T-helper 9 cell (primary cell): ENCODE measurements at regions not wholly inside any gene's neighbourhood (a gene's known extent, or its start where the extent isn't known, plus 50 kb on each side); places are given as distances from the start of the nearest gene placed in this dataset.

Experiments used
- DNase-seq: peaks from one replicate; pipeline ENCODE4 v3.0.0-alpha.2; 2020

DNA sequence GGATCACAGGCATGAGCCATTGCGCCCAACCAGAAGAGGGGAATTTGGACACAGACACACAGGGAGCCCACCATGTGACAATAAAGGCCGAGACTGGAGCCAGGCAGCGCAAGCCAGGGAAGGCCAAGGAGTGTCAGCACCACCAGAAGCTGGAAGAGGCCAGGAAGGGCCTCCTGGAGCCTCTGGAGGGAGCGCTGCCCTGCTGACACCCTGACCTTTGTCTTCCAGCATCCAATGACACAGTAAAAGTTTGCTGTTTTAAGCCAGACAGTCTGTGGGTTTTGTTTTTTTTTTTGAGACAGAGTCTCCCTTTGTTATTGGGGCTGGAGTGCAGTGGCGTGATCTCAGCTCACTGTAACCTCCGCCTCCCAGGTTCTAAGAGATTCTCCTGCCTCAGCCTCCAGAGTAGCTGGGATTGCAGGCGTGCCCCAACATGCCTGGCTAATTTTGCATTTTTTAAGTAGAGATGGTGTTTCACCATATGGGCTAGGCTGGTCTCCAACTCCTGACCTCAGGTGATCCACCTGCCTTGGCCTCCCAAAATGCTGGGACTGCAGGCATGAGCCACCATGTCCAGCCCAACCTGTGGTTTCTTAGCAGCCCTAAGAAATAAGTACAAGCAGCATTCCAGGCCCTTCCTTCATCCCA, 215.8 kb downstream of the CTTN start:
- no peak for DNase-seq

DNA sequence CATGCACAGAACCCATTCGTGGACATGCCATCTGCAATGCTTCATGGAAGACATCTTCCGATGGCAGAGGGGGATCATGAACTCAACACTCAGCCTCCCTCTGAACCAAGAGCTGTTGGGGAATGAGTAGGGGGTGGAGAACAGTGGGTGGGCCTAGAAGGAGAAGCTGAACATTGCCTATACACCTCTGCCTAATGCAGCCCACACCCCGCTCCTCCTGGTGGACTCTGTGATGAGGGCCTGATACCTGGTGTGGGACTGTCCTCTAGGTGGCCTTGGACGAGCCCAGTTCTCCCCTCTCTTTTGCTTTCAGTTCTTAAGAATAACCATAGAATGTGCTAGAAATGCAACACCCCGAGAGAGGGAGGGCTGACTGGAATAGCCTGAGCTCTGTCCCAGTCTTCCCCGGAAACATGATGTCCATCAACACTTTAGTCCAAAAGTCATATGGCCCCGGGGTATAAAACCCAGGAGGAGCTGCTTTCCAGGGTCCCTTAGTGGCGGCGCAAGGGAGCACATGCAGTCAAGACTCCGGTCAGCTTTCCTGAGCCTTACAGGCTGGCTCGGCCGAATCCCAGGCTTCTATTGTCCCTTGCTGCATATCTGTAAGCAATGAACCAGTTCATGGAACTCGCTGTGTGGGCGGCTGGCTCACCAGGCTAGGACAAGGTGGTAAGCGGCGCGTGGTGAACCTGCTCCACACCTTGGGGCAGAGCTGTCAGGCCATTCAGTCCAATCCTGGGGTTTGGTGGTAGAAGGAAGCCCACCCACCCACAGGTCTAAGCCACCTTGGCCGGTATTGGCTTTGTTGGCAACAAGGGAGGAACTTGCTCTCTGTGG, 216.9 kb downstream of the CTTN start:
- DNase-seq, result no peak

DNA sequence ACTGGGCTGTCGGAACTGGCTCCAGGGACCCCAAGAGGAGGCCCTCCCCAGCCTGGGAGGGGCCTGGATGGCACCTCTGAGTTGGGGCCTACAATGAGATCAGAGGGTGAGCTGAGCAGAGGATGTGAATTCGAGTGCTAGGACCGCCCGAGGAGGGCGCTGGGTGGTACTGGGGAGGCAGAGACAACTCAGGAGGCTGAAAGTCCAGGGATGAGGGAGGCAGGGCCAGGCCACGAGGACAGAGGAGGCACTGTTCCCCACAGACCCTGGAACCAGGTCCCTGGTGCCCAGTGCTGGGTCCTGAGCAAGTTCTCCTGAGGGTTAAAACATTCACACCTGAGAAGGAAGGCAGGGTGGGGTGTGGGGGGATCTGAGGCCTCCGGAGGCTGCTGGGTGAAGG, 218.0 kb downstream of the CTTN start:
- DNase-seq, result no peak

DNA sequence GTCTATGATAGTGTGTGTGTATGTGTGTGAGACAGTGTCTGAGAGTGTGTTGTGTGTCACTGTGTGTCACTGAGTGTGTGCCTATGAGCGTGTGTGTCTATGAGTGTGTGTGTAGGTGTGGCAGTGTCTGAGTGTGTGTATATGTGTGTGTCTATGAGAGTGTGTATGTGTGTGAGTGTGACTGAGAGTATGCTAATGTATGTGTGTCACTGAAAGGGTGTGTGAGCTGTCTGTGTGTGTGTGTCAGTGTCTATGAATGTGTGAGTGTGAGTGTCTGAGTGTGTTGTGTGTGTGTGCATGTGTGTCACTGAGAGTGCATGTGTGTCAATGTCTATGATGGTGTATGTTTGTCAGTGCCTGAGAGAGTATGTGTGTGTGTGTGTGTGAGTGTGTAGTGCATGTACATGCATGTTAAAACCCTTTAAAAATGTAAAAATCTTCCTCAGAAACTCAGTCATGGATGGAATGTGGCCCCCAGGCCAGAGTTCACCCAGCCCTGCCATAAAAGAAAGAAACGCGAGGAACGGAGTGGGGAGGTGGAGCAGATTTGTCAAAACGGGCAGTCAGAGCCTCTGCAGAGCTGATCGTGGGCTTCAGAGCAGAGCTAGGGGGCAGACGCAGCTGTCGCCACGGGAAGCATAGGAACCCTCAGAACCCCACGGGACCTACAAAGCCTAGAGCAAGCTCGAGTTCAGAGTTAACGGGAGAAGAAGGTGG, 218.8 kb downstream of the CTTN start:
- no peak for DNase-seq

DNA sequence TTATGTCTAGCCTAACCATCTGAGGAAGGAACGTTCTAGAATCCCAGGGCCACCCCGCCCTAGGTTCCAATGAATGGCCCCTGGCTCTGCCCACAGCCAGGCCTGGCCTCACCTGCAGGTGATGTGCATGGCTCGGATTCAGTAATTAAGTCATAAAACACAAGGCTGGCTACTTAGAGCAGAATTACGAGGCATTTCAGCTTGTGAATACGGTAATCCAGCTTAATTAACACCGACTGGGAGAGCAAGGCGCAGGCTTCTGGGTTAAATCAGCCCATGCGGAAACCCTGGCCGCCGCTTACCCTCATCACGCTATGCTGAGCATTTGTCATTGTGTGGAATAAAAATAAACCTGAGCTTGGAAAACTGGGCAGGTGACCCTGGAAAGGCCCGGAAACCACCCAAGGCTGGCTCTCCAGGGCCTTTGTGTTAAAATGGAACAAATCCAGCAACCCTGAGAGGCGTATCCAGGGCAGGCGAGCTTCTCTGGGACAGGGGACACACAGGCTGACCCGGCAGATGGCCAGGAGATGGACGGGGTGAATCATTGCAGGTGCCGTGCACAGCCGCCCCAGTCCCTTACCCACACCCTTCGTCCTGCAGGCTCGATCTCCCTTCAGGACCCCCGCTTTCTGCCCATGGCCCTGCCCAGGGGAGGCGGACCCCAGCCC, 220.2 kb downstream of the CTTN start:
- DNase-seq, result no peak

DNA sequence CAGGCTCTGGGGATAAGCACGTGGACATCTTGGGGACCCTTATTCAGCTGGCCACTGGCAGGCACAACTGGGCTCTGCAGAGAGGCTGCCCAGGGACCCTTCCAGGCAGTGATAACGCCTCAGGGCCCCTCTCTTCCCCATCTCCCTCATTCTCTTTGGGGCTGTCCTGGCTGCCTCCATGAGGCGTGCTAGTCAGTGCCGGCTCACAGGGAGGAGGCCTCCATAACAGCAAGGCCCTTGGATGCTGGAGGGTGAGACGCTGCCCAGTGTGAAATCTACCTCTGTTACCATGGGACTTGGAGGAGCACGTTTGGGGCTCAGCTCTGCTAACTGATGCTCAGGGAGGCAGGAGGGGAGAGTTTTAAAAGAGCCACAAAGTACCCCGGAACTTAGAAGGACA, 221.3 kb downstream of the CTTN start:
- no peak for DNase-seq

DNA sequence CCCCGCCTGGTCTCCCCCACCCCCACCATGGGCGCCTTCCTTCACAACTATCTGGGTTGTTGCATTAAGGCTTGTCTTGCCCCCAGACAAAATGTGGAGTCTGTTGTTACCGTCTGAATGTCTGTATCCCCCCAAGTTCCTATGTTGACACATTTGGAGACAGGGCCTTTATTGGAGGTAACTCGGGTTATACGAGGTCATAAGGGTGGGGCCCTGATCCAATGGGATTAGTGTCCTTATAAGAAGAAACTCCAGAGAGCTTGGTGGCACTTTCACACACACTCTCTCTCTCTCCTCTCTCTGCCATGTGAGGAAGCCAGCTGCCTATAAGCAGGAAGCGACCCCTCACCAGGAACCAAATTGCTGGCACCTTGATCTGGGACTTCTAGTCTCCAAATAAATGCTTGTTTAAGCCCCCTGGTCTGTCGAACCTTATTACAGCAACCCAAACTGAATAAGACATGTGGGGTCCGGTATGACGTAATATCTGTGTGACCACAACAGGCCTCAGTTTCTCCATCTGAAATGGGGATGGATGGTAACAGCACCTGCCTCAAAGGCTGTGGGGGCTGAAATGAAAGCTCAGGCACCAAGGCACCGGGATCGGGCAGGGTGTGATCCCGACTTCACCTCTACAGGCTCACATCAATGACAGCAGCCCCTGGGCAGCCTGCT, 222.3 kb downstream of the CTTN start:
- no peak for DNase-seq

DNA sequence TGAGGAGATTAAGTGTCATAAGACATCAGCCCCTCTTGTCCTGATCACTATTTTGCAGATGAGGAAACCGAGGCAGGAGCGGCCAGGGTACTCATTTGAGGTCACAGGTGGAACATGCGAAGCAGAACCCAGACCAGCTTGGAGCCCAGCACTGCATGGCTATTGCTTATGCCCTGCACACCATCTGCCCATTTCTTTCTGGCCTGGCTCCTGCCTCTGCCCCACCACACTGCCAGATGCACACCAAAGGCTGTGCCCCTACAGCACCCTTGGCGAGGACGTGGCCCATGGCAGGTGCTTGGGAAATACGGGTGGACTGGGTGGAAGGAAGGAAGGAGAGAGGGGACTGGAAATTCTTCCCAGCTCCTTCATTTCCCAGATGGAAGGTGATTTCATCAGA, 222.9 kb downstream of the CTTN start:
- no peak for DNase-seq

DNA sequence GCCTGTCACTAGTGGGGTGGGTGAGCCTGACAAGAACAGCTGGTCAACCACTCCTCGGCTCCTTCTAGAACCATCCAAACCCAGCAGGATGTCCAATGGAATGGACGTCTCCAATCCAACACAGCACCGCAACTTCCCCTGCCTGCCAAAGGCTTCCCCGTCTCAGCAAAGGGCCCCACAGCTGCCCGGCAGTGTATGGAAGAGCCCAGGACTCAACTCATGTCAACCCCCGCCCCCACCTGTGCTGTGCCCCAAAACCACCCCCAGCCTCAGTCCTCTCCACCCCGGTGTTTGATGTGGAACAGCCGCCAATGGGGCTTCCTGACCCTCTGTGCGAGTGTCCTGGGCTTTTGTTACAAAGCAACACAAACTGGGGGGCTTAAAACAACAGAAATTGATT, 223.8 kb downstream of the CTTN start:
- DNase-seq, result no peak

DNA sequence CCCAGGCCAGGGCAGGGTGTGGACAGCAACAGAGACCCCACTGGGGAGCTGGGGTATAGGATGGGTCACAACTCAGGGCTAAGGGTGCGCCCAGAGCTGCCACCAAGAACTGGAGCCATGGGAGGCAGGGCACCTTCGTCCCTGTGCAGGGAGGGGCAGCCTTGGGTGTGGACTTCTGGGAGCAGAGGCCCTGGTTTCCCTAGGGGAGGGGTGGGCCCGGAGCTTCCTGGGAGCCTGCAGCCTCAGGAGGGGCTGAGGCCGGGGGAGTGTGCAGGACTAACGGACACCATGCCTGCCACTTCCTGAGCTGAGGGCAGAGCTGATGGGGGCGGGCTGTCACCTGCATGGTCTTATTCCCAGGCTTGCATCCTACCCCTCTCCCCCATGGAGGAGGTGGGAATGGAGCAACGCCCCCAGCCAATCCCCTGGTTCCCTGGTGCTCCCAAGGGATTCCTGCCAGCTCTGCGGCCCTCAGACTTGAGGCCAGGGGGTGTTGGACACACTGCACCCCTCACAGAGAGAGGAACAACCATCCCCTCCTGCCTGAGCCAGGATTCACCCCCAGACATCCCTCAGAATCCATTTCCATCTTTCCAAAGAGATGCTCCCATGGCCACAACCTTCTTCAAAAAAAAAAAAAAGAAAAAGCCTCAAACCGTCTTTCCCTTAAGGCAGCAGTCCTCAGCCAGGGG, 225.7 kb downstream of the CTTN start:
- no peak for DNase-seq

DNA sequence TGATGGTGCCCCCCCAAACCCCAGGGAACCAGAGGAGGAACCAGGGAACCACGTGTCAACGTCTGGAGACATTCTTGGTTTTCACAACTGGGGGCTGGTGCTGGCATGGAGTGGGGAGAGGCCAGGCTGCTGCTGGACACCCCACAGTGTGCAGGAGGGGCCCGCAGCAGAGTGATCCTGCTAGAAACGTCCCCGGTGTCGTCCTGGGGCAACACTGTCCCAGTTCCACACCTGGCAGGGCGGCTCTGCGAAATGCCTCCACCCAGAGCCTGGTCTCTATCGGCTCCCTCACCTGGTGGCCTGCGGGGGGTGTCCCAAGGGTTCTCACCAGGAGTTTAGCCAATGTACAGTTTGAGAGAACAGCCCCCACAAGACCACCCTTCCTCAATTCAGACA, 226.3 kb downstream of the CTTN start:
- DNase-seq, result no peak

DNA sequence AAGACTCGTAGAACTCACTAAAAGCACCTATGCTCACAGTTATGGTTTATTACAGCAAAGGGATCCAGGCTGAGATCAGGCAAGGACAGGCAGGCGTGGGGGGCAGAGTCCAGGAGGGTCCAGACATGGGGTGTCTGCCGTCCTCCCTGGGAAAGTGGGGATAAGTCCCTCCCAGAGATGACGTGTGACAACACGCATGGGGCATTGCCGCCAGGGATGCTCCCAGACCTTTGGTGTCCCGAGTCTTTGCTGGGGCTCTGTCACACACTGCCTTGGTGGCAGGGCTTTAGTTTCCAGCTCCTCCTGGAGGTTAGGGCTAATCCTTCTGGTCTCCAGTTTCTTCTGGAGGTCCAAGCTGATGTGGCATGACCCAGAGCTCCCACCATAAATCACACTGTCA, 226.7 kb downstream of the CTTN start:
- no peak for DNase-seq

DNA sequence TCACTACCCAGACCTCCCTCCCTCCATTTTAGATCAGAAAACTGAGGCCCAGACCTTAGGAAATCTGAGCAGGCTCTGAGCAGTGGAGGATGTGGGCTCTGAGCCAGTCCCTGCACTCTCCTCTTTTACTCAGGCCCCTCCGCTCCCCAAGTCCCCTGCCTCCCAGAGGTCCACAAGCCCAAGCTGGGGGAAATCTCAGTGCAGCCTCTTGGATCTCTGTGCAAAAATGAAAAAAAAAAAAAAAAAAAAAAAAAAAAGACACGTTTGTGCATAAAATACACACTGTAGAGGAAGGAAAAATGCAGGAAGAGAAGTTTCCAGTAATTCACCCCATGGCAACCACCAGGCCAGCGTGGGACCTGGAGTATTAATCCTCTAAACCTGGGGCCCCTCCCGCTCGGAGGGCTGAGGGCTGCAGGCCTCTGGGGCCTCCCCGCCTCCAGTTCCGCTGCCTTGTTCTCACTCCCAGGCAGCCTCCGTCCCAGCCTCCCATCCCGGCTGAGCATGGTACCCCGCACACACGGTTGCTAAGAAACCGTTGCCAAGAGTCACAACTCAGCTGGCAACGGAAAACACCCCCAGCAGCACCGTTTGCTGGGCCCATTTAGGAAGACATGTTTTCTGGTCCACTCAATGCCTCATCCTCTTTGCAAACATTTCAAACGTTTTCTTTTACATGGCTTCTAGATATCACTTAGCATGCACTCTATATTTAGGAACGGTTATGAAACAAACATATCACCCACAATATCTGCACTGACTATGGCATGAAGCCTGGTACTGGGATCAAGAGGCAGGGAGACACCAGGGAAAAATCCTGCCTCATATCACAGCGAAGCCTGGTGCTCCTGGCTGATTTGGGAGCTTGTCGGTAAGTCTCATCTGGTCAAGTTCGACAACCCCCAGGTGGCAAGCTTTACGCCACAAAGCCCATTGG, 227.5 kb downstream of the CTTN start:
- no peak for DNase-seq

DNA sequence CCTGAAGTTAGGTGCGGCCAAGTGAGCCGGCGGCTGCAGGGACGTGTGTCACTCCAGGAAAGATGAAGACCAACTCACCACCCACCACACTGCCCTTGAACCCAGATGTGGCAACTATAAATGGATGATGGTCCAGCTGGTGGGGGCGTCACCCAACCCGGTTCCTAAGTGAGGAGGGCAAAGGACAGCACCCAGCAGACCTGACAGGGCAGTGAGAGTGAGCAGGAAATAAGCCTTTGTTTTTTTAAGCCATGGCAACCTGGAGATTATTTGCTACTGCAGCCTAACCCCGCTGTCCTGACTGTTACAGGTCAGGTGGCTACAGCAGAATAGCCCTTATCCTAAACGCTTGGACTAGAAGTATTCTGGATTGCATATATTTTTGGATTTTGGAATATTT, 228.9 kb downstream of the CTTN start:
- no peak for DNase-seq

DNA sequence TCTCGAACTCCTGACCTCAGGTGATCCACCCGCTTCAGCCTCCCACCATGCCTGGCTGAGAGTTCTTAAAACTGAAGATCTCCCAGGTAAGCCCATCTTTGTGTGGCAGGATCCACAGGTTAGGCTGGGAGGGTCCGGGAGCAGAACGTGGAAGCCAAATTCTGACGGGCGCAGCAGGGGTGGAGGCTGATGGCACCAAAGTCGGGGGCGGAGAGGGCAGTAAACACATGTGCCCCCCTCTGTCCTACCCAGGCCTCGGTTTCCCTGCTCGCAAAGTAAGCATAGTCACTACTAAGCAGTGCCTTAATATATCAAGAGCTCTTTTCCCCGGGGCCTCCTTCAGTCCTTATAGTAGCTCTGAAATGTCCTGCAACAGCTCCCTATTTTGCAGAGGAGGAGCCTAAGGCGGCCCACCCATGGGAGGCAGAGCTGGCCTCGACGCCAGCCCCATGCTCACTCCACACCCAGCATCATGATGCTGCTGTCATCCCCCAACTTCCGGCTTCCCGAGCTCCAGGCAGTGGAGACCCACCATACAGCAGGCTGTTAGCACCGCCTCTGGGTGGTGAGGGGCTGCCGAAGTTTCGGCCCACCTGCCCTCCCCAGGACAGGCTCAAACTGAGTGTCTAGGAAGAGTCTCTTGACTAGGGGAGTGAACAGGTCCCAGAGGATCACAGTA, 230.0 kb downstream of the CTTN start:
- DNase-seq, result no peak

DNA sequence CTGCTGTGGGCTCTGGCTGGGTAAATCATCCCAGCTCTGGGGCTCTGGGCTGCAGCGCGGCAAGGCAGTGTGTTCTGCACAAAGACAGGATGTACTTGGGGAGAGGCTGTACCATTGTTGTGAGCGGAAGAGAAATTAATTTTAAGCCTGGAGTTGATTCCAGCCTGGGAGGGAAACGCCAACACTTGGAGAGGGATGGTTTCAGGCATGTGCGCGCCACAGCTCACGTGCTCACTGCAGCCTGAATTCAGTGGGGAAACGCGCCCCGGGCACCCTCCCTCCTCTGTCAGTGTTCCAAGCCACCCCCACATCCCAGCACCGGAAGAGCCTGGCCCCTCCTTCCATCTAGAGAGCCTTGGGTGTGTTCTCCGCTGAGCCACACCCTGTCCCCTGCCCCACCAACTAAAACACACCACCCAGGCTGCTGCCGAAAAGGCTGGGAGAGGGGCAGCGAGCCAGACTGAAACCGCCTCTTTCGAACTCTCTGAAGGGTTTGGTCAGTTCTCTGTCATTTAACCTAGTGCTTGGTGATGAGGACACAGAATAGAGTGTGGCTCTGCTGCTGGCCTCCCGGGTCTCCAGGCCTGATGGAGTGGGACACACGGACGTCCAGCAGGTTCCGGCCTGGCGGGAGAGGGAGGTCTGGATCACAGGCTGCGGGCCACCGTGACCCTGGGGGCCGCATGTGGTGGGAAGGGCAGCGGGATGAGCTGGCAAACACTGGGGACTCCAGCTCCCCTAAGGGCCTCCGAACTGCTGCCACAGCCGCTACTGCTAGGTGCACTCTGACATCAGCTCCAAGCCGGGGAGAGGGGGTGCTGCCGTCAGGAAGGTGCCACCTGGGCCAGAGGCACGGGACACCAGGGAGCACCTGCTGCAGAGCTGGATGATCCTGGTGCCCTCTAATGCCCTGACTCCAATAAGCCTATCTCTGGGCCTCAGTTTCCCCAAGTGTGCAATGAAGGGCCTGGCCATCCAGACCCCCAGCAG, 230.8 kb downstream of the CTTN start:
- DNase-seq, result no peak

DNA sequence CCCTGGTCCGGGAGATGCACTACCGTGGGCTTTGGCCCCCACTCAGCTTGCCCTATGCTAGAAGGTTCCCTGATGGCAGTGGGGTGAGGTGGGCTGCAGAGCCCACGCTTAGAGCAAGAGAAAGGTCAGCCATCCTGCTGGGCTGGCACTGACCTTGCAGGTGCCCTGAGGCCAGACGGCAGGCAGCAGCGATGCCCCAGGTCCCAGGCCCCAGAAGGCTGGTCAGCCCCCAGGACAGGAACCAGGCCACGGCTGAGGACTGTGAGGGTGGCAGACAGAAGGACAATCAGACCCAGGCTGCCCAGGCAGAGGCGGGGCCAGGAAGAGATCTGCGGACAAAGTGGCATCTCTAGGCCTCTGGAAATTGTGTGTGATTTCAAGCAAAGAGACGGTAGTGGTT, 231.7 kb downstream of the CTTN start:
- DNase-seq, result no peak

DNA sequence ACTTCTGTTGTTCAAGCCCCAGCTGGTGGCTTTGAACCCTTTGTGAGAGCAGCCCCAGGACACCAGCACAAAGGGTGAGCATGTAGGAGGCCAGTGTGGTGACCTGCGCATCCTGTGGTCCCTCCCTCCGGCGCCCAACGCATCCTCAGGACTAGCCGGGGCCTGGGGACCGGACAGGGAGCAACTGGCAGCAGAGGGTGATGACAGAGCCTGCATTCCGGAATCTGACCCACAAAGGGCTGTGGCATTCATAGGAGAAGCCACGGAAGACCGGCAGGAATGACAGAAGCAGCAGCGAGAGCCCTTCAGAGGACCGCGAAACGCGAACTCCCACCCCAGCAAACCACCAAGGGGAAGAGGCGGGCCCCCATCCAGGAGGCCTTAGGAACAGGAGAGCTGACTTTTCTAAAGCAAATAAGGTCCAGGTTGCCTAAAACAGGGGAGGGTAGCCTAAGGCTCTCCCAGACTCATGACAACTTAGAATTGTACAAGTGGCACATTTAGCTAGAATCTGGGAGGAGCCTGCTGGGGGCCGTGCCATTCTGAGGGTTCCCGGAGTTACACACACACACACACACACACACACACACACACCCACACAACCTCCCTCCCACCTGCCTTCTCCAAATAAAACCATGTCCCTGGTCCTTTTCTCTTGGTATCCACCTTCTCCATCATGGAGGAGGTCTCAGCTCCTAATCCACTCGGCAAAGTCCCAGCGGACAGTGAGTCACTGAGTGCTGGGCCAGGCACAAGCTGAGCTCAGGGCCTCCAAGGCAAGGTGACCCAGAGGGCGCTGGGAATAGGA, 232.7 kb downstream of the CTTN start:
- no peak for DNase-seq
